Gastroesophageal sphincter (tissue), 3 donors: ENCODE measurements at regions not wholly inside any gene's neighbourhood (a gene's known extent, or its start where the extent isn't known, plus 50 kb on each side); places are given as distances from the start of the nearest gene placed in this dataset.

Experiments used
- CTCF ChIP-seq, 4 experiments: fragments of 200-600 bp in 2 of 4; fragments of 450-650 bp in 2 of 4; sonication (generic) in 1 of 4; IDR thresholded peaks; one replicate each; pipeline ENCODE4 v1.5.1; 2017 to 2019; ENCODE audit warnings: antibody characterized with exemption in 4 of 4, mild to moderate bottlenecking in 2 of 4, moderate library complexity in 2 of 4
- POLR2A ChIP-seq, 2 donors: fragments of 450-650 bp; IDR thresholded peaks; one replicate each; pipeline ENCODE4 v1.6.1; 2017; ENCODE audit warnings: antibody characterized with exemption in 2 of 2, mild to moderate bottlenecking in 2 of 2, moderate library complexity in 1 of 2

DNA sequence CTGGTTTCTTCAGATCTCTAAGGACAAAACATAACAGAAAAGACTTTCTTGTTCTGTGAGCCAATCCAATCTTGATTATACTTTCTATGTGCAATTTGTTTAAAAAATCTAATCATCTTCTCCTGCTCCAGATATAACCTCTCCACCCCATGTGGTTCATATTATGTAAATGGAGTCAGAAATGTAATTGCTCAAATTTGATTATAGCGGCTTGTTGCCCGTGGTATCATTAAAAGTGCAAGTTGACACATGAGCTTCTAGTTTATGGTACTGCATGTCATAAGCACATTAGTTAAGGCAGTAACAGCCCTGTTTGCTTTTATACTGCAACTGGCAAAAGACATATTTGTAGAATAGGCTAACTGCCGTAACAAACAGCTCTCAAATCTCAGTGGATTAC is 715.1 kb upstream of the CDH7 start:
- TF ChIP-seq CTCF (IDR thresholded peaks at IDR 0.05) (no peak), POLR2A (IDR thresholded peaks at IDR 0.05) (no peak)
